Vagina (tissue), 2 donors: ENCODE measurements at regions not wholly inside any gene's neighbourhood (a gene's known extent, or its start where the extent isn't known, plus 50 kb on each side); places are given as distances from the start of the nearest gene placed in this dataset.

ENCODE experiments used
- DNase-seq, 2 donors: peaks; one replicate each; pipeline ENCODE4 v3.0.0-alpha.2; 2017; ENCODE audit errors: extremely low spot score in 2 of 2
- H3K27ac ChIP-seq: fragments of 200-600 bp; sonication (generic); one replicate; pipeline ENCODE4 v1.5.1; 2019
- H3K27me3 ChIP-seq: fragments of 200-600 bp; sonication (generic); one replicate; pipeline ENCODE4 v1.5.1; 2019
- H3K36me3 ChIP-seq, 2 donors: fragments of 200-600 bp; sonication (generic); one replicate each; pipeline ENCODE4 v1.5.1; 2017 to 2019
- H3K4me1 ChIP-seq: fragments of 200-600 bp; sonication (generic); one replicate; pipeline ENCODE4 v1.5.1; 2019
- H3K4me3 ChIP-seq, 2 donors: fragments of 200-600 bp; sonication (generic); 1 replicate in 1 of 2; 2 replicates in 1 of 2; pipeline ENCODE4 v1.5.1; 2016 to 2019
- H3K9me3 ChIP-seq: fragments of 200-600 bp; sonication (generic); one replicate; pipeline ENCODE4 v1.5.1; 2019
- POLR2A ChIP-seq, 2 donors: fragments of 450-650 bp; IDR thresholded peaks; one replicate each; pipeline ENCODE4 v1.6.1; 2017; ENCODE audit warnings: antibody characterized with exemption in 2 of 2, mild to moderate bottlenecking in 2 of 2, moderate library complexity in 2 of 2
- POLR2AphosphoS5 ChIP-seq, 2 donors: sonication (generic); formaldehyde crosslinking; IDR thresholded peaks; one replicate each; pipeline ENCODE4 v1.9.0; 2017; ENCODE audit warnings: antibody characterized with exemption in 2 of 2, mild to moderate bottlenecking in 2 of 2, low read depth in 1 of 2; ENCODE audit not compliant: insufficient read depth in 1 of 2
- intact Hi-C: fragments of 100-400 bp; cut with DNase I; formaldehyde crosslinking; loops from one replicate; pipeline ENCODE4 v1.15.1; 2023
- TF ChIP-seq, protein P1 (sequence below), 3 experiments: fragments of 450-650 bp in 2 of 3; fragments of 200-600 bp in 1 of 3; sonication (generic) in 1 of 3; IDR thresholded peaks; one replicate each; pipeline ENCODE4 v1.5.1; 2017 to 2019; ENCODE audit warnings: antibody characterized with exemption in 3 of 3, mild to moderate bottlenecking in 2 of 3, moderate library complexity in 2 of 3

DNA sequence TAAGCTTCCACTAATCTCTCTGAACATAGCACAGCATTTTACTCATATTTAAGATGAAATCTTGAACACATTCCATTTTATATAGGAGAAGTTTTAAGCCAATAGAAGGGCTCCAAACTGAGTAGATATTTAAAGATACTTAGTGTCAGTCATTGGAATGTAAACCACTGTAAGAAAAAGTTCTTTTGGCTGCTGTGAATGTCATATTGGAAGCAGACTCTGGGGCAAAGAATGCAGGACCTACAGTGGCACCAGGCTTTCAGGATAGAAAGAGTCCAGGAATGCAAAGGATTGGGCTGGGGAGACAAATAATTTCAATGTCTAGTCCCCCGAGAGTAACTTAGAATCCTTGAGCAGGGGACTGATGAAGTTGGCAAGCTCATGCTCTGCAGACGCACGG is 1047.7 kb downstream of the STIM2 start:
- no peaks in the 10 kb centered on the region for H3K27me3 ChIP-seq
- no peak overlapping the region for H3K4me3 ChIP-seq
- no peaks in the 10 kb centered on the region for H3K36me3 ChIP-seq
- no peak for DNase-seq
- H3K27ac ChIP-seq = no peak overlapping the region
- TF ChIP-seq POLR2AphosphoS5 (IDR thresholded peaks at IDR 0.05; ENCODE audit: insufficient read depth in 1 of 2, low read depth in 1 of 2) (no peak), POLR2A (IDR thresholded peaks at IDR 0.05) (no peak)
- TF ChIP-seq, protein P1, sequence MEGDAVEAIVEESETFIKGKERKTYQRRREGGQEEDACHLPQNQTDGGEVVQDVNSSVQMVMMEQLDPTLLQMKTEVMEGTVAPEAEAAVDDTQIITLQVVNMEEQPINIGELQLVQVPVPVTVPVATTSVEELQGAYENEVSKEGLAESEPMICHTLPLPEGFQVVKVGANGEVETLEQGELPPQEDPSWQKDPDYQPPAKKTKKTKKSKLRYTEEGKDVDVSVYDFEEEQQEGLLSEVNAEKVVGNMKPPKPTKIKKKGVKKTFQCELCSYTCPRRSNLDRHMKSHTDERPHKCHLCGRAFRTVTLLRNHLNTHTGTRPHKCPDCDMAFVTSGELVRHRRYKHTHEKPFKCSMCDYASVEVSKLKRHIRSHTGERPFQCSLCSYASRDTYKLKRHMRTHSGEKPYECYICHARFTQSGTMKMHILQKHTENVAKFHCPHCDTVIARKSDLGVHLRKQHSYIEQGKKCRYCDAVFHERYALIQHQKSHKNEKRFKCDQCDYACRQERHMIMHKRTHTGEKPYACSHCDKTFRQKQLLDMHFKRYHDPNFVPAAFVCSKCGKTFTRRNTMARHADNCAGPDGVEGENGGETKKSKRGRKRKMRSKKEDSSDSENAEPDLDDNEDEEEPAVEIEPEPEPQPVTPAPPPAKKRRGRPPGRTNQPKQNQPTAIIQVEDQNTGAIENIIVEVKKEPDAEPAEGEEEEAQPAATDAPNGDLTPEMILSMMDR (IDR thresholded peaks at IDR 0.05) = no peak
- no peaks in the 10 kb centered on the region for H3K4me1 ChIP-seq
- H3K9me3 ChIP-seq = no peaks in the 10 kb centered on the region
- intact Hi-C loops = no loop called here

DNA sequence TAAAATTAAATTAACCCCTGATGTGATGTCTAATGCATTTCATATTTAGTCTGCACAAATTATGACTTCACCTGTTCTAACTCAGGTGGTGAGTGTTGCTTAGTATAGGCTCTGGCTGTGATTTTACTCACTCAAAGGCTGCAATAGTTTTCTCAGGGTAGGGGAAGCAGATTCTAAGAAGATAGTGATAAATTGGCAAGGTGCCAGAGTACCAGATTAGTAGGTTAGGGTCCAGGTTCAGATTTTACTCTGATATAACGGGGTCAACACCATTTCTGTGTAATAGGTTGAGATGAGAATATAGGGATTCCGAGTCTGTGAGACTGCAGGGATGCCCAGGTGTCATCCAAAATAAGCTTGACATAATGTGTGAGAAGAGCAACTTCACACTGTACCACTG is 1049.6 kb downstream of the STIM2 start:
- H3K4me1 ChIP-seq = no peaks in the 10 kb centered on the region
- H3K36me3 ChIP-seq = no peaks in the 10 kb centered on the region
- TF ChIP-seq POLR2A (IDR thresholded peaks at IDR 0.05) = no peak
- TF ChIP-seq, protein P1 (IDR thresholded peaks at IDR 0.05) = no peak
- TF ChIP-seq POLR2AphosphoS5 (IDR thresholded peaks at IDR 0.05; ENCODE audit: insufficient read depth in 1 of 2, low read depth in 1 of 2) = no peak
- H3K4me3 ChIP-seq = no peak overlapping the region
- no peaks in the 10 kb centered on the region for H3K9me3 ChIP-seq
- DNase-seq = no peak
- H3K27me3 ChIP-seq = no peaks in the 10 kb centered on the region
- intact Hi-C loops = no loop called here
- H3K27ac ChIP-seq = no peak overlapping the region

DNA sequence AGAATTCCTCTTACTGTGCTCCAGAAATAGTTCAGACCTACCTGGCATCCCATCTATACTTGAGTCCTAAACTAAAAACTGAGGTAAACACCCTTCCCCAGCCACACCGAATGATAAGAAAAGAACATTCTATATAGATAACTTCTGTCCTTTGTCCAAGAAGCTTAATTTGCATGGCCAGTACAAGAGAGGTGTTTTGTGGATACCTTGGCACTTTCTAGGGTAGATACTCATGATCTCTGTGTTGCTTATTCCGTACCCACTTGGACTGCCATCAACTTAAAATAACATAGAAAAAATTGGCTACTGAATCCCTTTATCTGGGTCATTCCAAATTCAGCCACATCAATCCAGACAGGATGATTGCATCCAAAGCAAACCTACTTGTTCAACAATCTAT is 1050.4 kb downstream of the STIM2 start:
- Histone ChIP-seq H3K9me3 (no peaks in the 10 kb centered on the region), H3K36me3 (no peaks in the 10 kb centered on the region), H3K4me3 (no peak overlapping the region), H3K27ac (no peak overlapping the region), H3K4me1 (no peaks in the 10 kb centered on the region), H3K27me3 (no peaks in the 10 kb centered on the region)
- intact Hi-C loops = no loop called here
- TF ChIP-seq POLR2A (IDR thresholded peaks at IDR 0.05) (no peak), POLR2AphosphoS5 (IDR thresholded peaks at IDR 0.05; ENCODE audit: insufficient read depth in 1 of 2, low read depth in 1 of 2) (no peak)
- TF ChIP-seq, protein P1 (IDR thresholded peaks at IDR 0.05) = no peak
- no peak for DNase-seq

DNA sequence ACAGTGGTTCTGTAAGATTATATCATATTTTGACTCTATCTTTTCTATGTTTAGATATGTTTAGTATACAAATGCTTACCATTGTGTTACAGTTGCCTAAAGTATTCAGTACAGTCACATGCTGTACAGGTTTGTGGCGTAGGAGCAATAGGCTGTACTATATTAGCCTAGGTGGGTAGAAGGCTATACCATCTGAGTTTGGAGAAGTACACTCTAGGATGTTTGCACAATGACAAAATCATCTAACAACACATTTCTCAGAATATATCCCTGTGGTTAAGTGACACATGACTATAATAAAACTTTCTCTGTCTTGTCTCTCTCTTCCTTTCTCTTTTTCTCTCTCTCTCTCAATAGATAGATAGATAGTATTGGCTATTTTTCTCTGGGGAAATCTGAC is 1053.1 kb downstream of the STIM2 start:
- Histone ChIP-seq H3K27ac (no peak overlapping the region), H3K4me1 (no peaks in the 10 kb centered on the region), H3K9me3 (no peaks in the 10 kb centered on the region), H3K4me3 (no peak overlapping the region), H3K36me3 (no peaks in the 10 kb centered on the region), H3K27me3 (no peaks in the 10 kb centered on the region)
- no peak for DNase-seq
- intact Hi-C loops = no loop called here
- TF ChIP-seq POLR2AphosphoS5 (IDR thresholded peaks at IDR 0.05; ENCODE audit: insufficient read depth in 1 of 2, low read depth in 1 of 2) = no peak
- no peak for TF ChIP-seq POLR2A (IDR thresholded peaks at IDR 0.05)
- TF ChIP-seq, protein P1 (IDR thresholded peaks at IDR 0.05) = no peak

DNA sequence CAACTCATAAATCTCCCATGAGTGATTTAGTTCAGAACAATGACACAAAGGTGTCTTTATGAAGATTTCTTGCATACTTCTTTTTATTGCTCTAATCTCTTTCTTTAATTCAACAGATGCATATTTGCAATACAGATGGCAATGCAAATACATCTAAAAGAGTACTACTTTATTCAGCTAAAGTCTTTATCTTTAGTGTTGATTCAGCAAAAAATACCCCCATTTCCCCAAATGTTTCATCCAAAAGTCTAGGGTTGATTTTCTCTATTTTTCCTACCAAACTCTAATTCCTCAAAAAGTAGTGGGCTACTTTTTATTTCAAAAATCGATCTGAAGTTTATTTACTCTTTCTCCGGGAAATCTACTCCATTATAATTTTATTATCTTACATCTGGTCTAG is 1055.2 kb downstream of the STIM2 start:
- intact Hi-C loops = no loop called here
- Histone ChIP-seq H3K4me1 (no peaks in the 10 kb centered on the region), H3K36me3 (no peaks in the 10 kb centered on the region), H3K4me3 (no peak overlapping the region), H3K9me3 (no peaks in the 10 kb centered on the region), H3K27me3 (no peaks in the 10 kb centered on the region), H3K27ac (no peak overlapping the region)
- TF ChIP-seq, protein P1 (IDR thresholded peaks at IDR 0.05) = no peak
- TF ChIP-seq POLR2AphosphoS5 (IDR thresholded peaks at IDR 0.05; ENCODE audit: insufficient read depth in 1 of 2, low read depth in 1 of 2) (no peak), POLR2A (IDR thresholded peaks at IDR 0.05) (no peak)
- no peak for DNase-seq
